ENCODE measurements at regions not wholly inside any gene's neighbourhood (a gene's known extent, or its start where the extent isn't known, plus 50 kb on each side); places are given as distances from the start of the nearest gene placed in this dataset.

- no peak for TF ChIP-seq POLR2AphosphoS5 (IDR thresholded peaks at IDR 0.05)
- no peak for TF ChIP-seq POLR2A (IDR thresholded peaks at IDR 0.05)
- no peak for TF ChIP-seq CTCF (IDR thresholded peaks at IDR 0.05)
- Histone ChIP-seq H3K9me3 (no peaks in the 10 kb centered on the region), H3K36me3 (no peaks in the 10 kb centered on the region), H3K4me1 (replicated peaks) (no peaks in the 10 kb centered on the region), H3K4me3 (no peak overlapping the region), H3K27ac (no peak overlapping the region), H3K27me3 (replicated peaks; ENCODE audit: insufficient read depth) (no peaks in the 10 kb centered on the region)
- no peak for DNase-seq (ENCODE audit: low spot score)
- intact Hi-C loops (cut with DNase I), result no loop called here
- 71% methylated on average over 8 of the region's 8 CpGs for WGBS
These were observed 128.4 kb upstream of the TBL1X start for GRCh38 chrX:9336456-9336855.

GRCh38 chrX:9337046-9337445 is 127.8 kb upstream of the TBL1X start:
- no peaks in the 10 kb centered on the region for H3K36me3 ChIP-seq
- H3K4me3 ChIP-seq, result no peak overlapping the region
- TF ChIP-seq POLR2A (IDR thresholded peaks at IDR 0.05) (no peak), CTCF (IDR thresholded peaks at IDR 0.05) (no peak), POLR2AphosphoS5 (IDR thresholded peaks at IDR 0.05) (no peak)
- 51% methylated on average over 5 of the region's 5 CpGs for WGBS
- H3K9me3 ChIP-seq, result no peaks in the 10 kb centered on the region
- no peak for DNase-seq (ENCODE audit: low spot score)
- intact Hi-C loops (cut with DNase I), result no loop called here
- no peaks in the 10 kb centered on the region for H3K27me3 ChIP-seq (replicated peaks; ENCODE audit: insufficient read depth)
- H3K4me1 ChIP-seq (replicated peaks), result no peaks in the 10 kb centered on the region
- no peak overlapping the region for H3K27ac ChIP-seq

GRCh38 chrX:9338986-9339385 is 125.9 kb upstream of the TBL1X start:
- no peaks in the 10 kb centered on the region for H3K27me3 ChIP-seq (replicated peaks; ENCODE audit: insufficient read depth)
- H3K9me3 ChIP-seq, result no peaks in the 10 kb centered on the region
- no peaks in the 10 kb centered on the region for H3K36me3 ChIP-seq
- intact Hi-C loops (cut with DNase I), result no loop called here
- TF ChIP-seq POLR2AphosphoS5 (IDR thresholded peaks at IDR 0.05), result no peak
- no peak for TF ChIP-seq CTCF (IDR thresholded peaks at IDR 0.05)
- TF ChIP-seq POLR2A (IDR thresholded peaks at IDR 0.05), result no peak
- no peak overlapping the region for H3K27ac ChIP-seq
- no peaks in the 10 kb centered on the region for H3K4me1 ChIP-seq (replicated peaks)
- 72% methylated on average over 6 of the region's 10 CpGs for WGBS
- H3K4me3 ChIP-seq, result no peak overlapping the region
- DNase-seq (ENCODE audit: low spot score), result no peak

- 52% methylated on average over 12 of the region's 13 CpGs for WGBS
These were observed 125.0 kb upstream of the TBL1X start for GRCh38 chrX:9339603-9340491.

More at GRCh38 chrX:9339603-9340491, 125.0 kb upstream of the TBL1X start:
- TF ChIP-seq CTCF (IDR thresholded peaks at IDR 0.05), result no peak
- no peak for TF ChIP-seq POLR2A (IDR thresholded peaks at IDR 0.05)
- no peak for TF ChIP-seq POLR2AphosphoS5 (IDR thresholded peaks at IDR 0.05)
- Histone ChIP-seq H3K36me3 (no peaks in the 10 kb centered on the region), H3K9me3 (no peaks in the 10 kb centered on the region), H3K4me1 (replicated peaks) (no peaks in the 10 kb centered on the region), H3K27ac (peak overlapping the region; percentile 58 to 66), H3K27me3 (replicated peaks; ENCODE audit: insufficient read depth) (no peaks in the 10 kb centered on the region), H3K4me3 (no peak overlapping the region)
- DNase-seq (ENCODE audit: low spot score), result no peak
- intact Hi-C loops (cut with DNase I), result loop anchor here (2.0 to 10.0 kb wide), 3 partner anchors 189 to 258 kb away; no protein-coding TSS in a partner anchor
